Bronchial epithelial cell (primary cell): ENCODE measurements at regions not wholly inside any gene's neighbourhood (a gene's known extent, or its start where the extent isn't known, plus 50 kb on each side); places are given as distances from the start of the nearest gene placed in this dataset.

Source experiments
- DNase-seq: peaks from one replicate; pipeline ENCODE4 v3.0.0-alpha.2; 2010; ENCODE audit warnings: low read depth
- FAIRE-seq: peaks from 2 replicates; lab custom pipeline; 2011; peaks lifted over from hg19 to GRCh38; lab: Jason Lieb, UNC
- H3K27me3 ChIP-seq: 2 replicates; pipeline ENCODE4 v1.5.1; 2011; ENCODE audit warnings: low read length; ENCODE audit not compliant: control insufficient read depth, insufficient read depth
- H3K36me3 ChIP-seq: 2 replicates; pipeline ENCODE4 v1.5.1; 2011; ENCODE audit warnings: low read length; ENCODE audit not compliant: control insufficient read depth, insufficient read depth
- H3K4me3 ChIP-seq: 2 replicates; pipeline ENCODE4 v1.5.1; 2011; ENCODE audit warnings: mild to moderate bottlenecking, low read depth, low read length, control low read depth
- TF ChIP-seq, protein P1 (sequence below): IDR thresholded peaks from 2 replicates; pipeline ENCODE4 v1.5.1; 2011; ENCODE audit warnings: mild to moderate bottlenecking, moderate library complexity, low read length, control low read depth, inconsistent platforms; ENCODE audit not compliant: insufficient read depth, severe bottlenecking

DNA sequence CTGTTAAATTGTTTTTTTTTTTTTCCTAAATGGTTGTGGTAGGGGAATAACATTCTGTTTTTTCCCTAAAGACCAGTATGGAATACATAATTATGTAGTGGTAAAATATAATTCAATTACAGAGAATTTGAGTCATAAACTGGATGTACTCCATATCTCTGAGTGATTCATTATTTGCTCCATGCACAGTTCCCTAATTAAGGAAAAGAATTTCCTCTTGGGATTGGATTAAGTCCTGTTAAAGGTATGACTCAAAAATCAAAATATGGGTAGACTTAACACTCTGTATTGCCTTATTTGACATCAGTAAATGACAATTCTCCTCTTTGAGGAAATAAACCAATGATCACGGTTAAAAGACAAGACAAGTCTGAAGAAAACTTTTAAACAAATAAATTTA lies 78.0 kb upstream of the KCNH8 start:
- no peak overlapping the region for H3K4me3 ChIP-seq
- H3K36me3 ChIP-seq = no peaks in the 10 kb centered on the region
- FAIRE-seq (no peak), DNase-seq (peak; percentile 77)
- H3K27me3 ChIP-seq = no peaks in the 10 kb centered on the region
- TF ChIP-seq, protein P1, sequence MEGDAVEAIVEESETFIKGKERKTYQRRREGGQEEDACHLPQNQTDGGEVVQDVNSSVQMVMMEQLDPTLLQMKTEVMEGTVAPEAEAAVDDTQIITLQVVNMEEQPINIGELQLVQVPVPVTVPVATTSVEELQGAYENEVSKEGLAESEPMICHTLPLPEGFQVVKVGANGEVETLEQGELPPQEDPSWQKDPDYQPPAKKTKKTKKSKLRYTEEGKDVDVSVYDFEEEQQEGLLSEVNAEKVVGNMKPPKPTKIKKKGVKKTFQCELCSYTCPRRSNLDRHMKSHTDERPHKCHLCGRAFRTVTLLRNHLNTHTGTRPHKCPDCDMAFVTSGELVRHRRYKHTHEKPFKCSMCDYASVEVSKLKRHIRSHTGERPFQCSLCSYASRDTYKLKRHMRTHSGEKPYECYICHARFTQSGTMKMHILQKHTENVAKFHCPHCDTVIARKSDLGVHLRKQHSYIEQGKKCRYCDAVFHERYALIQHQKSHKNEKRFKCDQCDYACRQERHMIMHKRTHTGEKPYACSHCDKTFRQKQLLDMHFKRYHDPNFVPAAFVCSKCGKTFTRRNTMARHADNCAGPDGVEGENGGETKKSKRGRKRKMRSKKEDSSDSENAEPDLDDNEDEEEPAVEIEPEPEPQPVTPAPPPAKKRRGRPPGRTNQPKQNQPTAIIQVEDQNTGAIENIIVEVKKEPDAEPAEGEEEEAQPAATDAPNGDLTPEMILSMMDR = no peak

DNA sequence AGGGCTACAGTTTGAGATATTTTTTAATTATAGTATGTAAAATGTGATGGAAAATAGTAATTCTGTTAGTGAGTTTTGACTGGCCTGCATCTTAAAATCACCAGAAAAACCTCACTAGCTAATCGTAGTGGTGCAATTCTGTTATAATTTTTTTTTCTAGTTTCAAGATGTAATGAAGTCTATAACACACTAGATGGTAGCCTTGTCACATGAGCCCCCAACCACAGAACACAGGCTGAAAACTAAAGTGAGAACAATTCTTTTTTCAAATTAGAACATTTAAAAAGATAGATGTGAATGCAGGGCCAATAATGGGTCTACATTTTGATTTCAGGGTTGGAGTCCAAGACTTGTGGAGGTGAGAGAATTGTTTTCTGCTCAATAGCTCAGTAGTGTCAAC lies 83.3 kb upstream of the KCNH8 start:
- TF ChIP-seq, protein P1 = peak; percentile 31
- FAIRE-seq (no peak), DNase-seq (no peak)
- Histone ChIP-seq H3K27me3 (no peaks in the 10 kb centered on the region), H3K4me3 (no peak overlapping the region), H3K36me3 (no peaks in the 10 kb centered on the region)

DNA sequence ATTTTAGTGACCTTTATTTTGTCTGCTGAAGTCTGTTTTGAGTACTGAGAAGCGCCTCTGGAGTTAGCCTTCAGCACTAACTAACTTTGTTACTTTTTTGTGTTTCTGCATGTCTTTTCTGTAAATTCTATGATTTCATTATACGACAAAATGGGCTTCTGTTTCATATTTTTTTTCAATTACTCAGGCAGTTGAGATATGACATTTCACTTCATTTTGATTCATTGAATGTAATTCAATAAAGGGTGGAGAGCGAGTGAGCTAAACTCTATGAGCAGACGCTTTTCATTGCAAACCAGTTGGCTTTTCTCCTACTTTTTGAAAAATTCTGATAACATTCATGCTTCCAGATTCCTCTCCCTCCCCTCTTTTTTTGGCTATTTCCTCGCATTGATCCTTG lies 84.4 kb upstream of the KCNH8 start:
- H3K27me3 ChIP-seq = no peaks in the 10 kb centered on the region
- no peak for DNase-seq
- no peak for FAIRE-seq

GRCh38 chr3:19060404-19060803 lies 87.9 kb upstream of the KCNH8 start:
- H3K27me3 ChIP-seq = no peaks in the 10 kb centered on the region
- peak; percentile 49 for DNase-seq
- no peak for FAIRE-seq
- H3K4me3 ChIP-seq = no peak overlapping the region
- TF ChIP-seq, protein P1 = no peak
- H3K36me3 ChIP-seq = no peaks in the 10 kb centered on the region

More for the DNA sequence above, 84.4 kb upstream of the KCNH8 start:
- TF ChIP-seq, protein P1 = no peak
- H3K4me3 ChIP-seq = no peak overlapping the region
- no peaks in the 10 kb centered on the region for H3K36me3 ChIP-seq

- no peak overlapping the region for H3K4me3 ChIP-seq
- TF ChIP-seq, protein P1 = no peak
- no peaks in the 10 kb centered on the region for H3K36me3 ChIP-seq
- no peaks in the 10 kb centered on the region for H3K27me3 ChIP-seq
- no peak for FAIRE-seq
- DNase-seq = no peak
Measured at GRCh38 chr3:19052874-19053273, 95.4 kb upstream of the KCNH8 start.

DNA sequence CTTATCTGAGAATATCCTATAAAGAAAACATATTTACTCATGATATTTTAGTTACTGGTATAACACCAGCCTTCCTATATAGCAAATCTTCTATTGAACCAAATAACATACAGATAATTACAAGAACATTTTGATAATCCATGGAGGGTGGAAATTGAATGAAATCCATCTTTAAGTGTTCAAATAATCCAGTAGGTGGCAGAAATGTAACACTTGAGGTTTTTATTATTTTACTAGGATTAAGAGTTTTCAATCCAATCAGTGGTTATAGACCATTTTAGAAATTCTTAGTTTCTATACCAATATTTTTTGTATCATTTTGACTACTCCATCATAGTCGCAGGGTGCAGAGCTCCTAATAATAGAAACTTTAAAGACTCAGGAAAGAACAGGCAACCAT lies 101.9 kb upstream of the KCNH8 start:
- Histone ChIP-seq H3K4me3 (no peak overlapping the region), H3K27me3 (no peaks in the 10 kb centered on the region), H3K36me3 (no peaks in the 10 kb centered on the region)
- FAIRE-seq = no peak
- DNase-seq = no peak
- TF ChIP-seq, protein P1 = no peak
